Fibroblast of the conjunctiva (primary cell): ENCODE measurements at regions not wholly inside any gene's neighbourhood (a gene's known extent, or its start where the extent isn't known, plus 50 kb on each side); places are given as distances from the start of the nearest gene placed in this dataset.
"Not testable (repeated sequence)": the region's sequence is repeated elsewhere in the genome, so short reads cannot be mapped to it uniquely, and the experiment has no call there.

Experiments used
- DNase-seq: peaks from one replicate; pipeline ENCODE4 v3.0.0-alpha.2; 2010; ENCODE audit warnings: low read depth

DNA sequence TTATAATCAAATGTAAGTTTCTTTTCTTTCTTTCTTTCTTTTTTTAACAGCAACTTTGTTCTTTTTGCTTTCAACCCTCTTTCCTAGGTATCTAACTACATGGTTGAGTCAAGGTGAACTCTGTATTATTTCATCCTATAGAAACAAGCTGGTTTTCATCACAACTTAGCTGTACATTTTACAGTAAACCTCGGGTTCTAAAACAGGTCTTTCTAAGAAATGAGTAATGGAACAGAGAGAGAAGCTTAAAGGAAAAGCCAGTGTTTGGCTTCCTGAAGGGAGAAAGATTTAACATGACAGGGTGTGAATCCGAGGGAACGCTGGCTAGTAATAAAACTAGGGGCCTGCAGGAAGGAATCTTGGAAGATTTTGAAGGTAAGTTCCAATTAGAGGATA lies 143.4 kb upstream of the ITGB1 start:
- DNase-seq: no peak

DNA sequence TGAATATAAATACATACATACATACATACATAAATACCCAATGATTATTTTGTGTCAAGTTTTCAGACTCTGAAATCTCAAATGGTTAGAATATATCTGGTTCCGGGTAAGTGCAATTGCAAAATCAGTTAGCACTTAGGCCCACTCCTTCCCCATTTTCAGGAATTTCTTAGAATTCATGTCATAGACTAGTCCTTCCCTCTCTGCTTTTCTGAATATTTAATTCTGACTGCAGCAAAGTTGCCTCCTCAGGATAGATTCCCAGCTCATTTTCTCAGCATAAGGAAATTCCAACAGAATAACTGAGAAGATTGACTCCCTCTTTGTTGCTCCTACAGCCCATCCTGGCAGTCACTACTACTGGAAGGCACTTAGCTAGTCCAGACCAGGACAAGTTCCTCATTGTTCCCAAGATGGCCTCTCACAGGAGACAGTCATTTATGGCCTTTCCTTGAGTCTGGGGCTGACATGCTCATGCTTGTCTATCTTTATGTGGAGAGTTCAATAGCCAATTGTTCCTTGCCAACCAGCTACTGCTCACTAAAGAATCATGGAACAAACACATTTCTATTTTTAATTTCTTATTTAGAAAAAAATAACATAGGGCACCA lies 142.9 kb upstream of the ITGB1 start:
- DNase-seq: no peak

DNA sequence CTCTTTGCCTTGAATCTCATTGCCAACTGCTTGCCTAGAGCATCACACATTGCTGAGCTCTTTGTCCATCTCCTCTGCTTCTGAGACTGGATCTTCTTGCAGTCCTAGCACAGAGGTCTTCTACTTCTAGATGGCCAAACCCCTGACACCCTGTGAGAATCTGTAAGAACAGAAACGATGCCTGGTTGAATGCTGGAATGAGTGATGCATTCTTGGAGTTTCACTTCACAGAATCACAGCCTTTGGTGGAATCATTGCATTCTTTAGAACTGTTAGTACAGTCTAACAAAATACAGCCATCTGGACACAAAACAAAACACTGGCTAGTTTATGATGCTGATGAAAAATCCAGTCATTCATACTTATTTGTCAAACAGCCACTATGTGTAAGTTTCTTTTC lies 141.7 kb upstream of the ITGB1 start:
- no peak for DNase-seq

DNA sequence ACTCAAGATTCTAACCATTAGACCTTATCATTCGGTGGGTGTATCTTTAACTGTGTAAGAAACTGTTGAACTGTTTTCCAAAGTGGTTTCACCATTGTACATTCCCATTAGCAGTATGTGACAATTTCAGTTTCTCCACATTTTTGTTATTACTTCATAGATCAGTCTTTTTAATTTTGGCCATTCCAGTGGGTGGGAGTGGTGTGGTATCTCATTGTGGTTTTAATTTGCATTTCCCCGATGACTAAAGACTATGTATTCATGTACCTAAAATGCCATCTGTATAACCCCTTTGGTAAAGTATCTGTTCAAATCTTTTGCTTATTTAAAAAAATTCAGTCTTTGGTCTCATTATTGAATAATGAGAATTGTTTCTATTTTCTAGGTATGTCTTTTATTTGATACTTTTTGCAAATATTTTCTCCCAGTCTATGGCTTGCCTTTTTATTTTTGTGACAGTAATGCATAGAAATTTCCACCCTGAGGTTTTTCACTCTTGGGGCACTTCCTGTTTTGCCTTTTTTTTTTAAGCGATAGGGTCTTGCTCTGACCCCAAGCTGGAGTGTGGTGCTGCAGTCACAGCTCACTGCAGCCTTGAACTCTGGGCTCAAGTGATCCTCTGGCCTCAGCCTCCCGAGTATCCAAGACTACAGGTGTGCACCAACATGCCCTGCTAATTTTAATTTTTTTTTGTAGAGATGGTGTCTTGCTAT lies 141.1 kb upstream of the ITGB1 start:
- no peak for DNase-seq

DNA sequence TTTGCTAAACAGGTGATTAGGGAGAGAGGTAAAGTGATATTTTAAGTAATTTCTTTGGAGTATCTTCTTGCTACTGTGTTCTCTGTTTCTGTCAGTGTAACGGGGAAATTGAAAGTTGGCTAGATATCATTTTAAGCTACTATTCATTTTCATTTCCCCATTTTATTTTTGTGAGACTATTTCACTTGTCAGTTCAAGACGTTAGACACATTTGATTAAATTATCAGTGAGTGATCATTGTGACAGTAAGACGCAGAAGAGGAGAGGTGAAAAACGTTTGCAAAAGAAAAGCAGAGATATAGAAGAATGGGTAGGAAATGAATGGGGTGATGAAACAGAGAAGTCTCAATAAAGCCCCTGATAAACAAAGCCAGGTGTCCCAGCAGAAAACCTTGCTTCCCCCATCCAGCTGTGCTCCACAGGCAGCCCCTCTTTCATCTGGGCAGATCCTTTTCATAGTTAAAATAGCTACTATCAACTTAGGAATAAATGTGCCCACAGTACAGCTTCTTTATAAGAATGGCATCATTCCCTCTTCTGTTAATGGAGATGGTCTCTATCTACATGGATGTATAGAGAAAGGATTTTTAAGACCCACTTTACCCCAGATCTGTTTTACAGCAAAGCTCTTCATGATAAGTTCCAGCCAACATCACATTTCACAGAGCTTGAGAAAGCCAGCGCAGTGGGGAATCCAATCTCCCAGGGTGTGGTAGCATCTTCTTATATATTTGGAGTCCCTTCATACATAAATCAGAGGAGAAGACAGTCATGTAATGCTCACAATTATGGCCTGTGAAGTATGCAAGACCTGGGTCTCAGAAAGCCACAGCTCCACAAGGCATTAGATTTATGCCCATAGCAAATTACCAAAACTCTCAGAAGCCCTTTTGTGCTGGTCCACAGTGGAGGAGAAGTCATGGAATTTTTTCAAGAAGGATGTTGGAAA lies 138.1 kb upstream of the ITGB1 start:
- DNase-seq: no peak

DNA sequence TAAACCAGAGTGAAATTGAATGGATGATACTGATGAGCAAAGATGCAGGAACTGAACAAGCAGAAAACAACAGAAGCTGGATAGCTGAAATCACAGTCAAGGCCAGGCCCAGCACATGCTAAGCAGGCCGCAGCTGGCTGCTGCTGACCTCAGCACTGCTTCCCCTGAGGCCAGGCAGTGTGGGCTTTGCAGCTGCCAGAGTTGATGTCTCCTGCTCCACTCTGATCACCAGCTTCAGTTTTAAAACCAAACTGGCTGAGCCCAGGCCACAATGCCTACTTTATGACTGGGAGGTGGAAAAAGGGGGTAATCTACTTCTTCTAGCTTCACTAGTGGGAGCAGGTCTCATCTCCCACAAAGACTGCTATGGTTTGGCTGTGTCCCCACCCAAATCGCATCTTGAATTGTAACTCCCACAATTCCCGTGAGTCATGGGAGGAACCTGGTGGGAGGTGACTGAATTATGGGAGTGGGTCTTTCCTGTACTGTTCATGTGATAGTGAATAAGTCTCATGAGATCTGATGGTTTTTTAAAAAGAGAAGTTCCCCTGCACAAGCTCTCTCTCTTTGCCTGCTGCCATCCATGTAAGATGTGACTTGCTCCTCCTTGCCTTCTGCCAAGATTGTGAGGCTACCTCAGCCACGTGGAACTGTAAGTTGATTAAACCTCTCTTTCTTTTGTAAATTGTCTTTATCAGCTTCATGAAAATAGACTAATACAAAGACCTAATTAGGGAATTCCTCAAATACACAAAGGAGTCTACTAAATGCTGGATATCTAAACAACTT lies 136.4 kb upstream of the ITGB1 start:
- DNase-seq: no peak

DNA sequence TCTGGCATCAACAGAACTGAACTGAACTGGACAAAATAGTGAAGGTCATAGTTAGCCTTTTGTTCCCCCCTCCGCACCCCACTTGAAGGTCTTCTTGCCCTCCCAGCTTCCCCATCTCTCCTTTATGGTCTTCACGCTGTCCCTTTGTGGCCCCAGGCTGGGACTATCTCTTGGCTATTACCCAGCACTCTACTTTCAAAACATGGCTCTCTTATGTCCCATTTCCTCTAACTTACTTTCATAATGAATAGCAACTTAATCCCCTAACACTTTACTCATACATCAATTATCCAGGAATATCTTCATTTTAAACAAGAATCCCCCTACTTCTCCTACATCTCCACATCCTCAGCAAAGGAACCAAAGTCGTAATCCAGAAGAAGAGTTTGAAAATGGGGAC lies 135.3 kb upstream of the ITGB1 start:
- no peak for DNase-seq

DNA sequence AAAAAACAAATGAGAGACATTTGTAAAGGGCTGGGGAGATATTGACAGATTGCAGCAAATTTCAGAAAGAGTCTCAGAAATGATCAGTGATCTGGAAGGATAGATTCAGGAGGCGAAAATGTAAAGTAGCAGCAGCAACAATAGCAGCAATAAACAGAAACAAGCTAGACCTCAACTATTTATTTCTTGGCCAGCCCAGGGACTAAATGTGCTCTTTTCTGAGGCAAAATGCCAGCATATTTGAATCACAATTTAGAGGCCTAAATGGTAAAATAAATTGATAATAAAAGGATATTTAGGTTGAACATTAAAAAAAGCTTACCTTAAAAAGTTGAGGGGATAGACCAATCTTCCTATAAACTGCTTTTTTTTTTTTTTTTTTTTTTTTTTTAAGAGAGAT lies 134.6 kb upstream of the ITGB1 start:
- DNase-seq: no peak

DNA sequence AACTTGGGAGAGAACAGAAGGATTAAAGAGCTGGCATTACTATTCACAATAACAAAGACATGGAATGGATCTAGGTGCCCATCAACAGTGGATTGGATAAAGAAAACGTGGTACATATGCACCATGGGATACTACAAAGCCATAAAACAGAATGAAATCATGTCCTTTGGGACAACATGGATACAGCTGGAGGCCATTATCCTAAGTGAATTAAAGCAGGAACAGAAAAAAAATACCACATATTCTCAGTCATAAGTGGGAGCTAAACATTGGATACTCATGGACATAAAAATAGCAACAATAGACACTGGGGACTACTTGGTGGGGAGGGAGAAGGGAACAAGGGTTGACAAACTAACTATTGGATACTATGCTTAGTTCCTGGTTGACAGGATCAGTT lies 133.2 kb upstream of the ITGB1 start:
- no peak for DNase-seq

DNA sequence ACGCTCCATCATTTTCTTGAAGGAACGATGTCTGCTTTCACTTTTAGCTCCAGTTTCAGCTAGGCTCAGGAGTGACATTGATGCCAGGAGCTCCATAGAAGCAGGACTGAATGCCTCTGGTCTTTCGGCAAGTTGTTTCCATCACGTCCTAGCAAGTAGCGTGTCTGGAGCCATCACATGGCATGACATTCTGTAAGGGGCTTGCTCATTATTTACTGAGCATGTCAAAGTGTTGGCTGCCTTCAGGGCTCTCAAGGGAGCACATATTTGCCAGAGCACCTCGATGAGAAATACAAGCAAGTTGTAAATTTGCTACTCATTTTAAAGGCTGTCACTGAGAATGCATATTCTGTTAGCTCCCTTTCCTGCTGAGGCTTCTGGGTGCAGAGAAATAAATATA lies 131.0 kb upstream of the ITGB1 start:
- DNase-seq: no peak

DNA sequence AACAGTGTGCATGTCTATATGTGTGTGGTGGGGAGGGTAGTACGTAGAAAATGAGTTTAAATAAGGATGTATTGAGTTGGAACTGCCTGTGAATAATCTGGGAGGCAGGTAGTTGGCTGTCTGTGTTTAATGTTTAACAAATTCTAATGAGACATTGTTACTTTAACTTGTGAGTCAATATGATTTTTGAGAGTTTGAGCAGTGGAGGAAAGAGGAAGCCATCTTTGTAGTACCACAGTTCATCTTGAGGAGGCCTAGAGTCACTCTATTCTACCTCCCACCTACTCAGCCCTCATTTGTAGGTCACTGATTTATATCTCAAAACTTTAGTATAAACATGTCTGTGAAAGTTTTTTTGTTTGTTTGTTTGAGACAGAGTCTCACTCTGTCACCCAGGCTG lies 129.9 kb upstream of the ITGB1 start:
- no peak for DNase-seq

DNA sequence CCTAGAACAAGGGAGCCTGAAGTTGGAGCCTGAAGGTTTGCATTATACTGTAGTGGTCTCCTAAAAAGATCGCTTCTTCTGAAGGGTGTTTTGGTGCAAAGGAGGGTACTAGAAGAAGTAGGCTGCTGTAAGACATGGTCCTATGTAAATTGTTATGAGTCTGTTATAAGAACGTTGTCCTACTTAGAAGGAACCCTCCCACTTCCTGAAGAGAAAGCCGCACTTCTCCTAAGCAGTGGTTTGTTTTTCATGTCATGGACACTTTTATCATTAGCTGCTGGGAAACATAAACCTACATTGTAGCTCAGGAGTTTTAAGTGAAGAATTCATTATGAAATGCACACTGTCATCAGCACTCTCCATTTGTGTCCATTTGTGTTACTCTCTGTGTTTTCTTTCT lies 129.1 kb upstream of the ITGB1 start:
- DNase-seq: no peak

DNA sequence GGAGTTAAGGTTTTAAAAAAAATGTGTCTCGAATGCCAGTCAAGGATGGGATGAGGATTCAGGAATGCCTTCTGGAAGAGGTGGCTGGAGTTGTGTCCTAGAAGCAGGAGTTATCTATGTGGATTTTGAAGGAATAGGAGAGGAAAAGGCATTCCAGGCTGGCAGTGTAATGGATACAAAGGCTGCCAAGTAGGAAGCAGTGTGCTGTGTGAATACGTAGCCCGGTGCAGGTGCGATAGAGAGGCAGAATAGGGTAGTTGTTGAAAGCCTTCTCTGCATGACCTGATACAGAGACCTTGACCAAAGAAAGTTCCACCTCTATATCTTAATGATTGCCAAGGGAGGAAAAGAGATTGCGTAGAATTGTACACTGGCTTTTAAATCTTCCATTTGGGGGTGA lies 128.1 kb upstream of the ITGB1 start:
- no peak for DNase-seq

DNA sequence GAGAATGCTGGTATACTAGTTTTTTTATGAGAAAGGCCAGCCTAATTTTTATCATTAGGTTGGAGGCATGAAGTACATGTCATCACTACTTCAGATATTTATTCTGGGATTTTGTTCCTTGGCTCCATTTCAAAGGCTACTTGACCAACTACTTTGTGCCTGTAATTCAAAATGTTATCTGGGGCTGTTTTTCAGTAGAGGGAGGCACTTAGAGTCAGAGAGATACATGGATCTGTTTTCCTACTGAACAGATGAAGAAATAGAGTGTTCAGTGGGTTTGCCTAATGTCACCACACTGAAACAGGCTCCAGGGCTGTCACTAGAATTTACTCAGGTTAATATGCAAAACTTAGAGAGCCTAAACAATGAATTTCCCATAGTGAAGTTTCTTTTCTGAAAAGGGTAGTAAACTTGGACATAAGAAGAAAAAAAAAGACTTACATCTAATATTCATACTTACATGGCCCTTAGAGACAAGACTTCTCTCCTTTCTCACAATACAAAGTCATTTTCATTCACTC lies 127.3 kb upstream of the ITGB1 start:
- no peak for DNase-seq

DNA sequence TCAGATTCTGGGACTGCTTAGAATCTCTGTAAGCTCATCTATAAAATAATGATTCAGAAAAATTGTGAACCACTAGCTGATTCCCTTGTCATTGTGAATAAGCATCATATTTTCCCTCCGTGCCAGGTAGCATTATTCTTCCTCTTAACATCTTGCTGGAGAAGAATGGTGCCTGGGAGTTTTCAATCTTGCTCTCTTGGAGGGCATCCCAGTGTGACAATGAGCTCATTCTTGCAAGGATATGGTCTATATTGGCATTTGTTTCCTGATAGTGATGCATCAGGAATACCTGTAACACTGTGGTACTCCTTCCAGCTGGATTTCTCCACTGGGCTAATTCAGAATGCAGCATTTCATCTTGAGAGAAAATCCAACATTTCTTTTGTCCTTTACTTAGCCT lies 126.4 kb upstream of the ITGB1 start:
- DNase-seq: no peak

DNA sequence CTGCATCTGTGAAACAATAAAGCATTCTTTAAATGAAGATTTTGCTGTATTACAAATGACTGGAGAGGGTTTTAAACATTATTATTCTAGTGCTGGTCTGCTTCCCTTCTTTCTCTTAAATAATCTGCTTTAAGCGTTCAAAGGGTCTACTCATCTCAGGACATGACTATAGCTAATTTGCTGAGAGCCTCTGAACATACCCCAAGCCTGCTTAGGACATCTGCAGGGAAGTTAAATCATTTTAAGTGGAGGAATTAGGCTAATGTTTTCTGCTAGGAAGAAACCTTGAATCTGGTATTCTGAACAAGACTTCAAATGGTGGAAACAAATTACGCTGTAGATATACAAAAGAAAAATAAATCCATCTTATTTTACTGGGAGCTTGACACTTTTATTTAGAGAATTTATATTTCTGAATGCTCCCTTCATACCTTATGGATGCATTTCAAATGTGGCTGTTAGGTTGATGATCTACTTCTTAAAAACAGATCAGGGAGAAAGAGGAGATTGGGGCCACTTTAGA lies 124.4 kb upstream of the ITGB1 start:
- DNase-seq: no peak

DNA sequence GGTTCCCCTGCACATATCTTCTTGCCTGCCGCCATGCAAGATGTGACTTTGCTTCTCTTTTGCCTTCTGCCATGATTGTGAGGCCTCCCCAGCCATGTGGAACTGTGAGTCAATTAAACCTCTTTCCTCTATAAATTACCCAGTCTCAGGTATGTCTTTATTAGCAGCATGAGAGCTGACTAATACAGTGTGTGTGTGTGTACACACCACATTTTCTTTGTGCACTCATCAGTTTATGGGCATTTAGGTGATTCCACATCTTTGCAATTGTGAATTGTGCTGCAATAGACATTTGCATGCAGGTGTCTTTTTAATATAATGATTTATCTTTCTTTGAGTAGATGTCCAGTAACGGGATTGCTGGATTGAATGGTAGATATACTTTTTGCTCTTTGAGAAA lies 122.4 kb upstream of the ITGB1 start:
- DNase-seq: not testable (repeated sequence)

DNA sequence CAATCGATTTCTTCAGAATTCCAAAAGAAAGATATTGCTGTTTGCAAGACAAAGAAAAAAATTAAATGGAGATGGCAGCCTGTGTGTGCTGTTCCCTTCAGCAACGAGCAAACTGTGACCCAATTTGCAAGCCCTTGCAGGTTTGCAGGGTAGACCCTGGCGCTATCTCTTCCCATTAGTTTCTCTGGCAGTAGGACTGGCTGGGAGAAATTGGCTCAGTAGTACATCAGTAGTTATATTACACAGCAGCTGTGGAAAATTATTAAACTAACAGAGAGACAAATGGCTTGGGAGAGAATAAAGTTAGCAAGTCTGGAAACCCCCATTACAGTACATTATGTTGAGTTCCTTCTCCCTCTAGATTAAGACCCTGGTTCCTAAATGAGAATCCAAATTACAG lies 116.4 kb upstream of the ITGB1 start:
- no peak for DNase-seq

DNA sequence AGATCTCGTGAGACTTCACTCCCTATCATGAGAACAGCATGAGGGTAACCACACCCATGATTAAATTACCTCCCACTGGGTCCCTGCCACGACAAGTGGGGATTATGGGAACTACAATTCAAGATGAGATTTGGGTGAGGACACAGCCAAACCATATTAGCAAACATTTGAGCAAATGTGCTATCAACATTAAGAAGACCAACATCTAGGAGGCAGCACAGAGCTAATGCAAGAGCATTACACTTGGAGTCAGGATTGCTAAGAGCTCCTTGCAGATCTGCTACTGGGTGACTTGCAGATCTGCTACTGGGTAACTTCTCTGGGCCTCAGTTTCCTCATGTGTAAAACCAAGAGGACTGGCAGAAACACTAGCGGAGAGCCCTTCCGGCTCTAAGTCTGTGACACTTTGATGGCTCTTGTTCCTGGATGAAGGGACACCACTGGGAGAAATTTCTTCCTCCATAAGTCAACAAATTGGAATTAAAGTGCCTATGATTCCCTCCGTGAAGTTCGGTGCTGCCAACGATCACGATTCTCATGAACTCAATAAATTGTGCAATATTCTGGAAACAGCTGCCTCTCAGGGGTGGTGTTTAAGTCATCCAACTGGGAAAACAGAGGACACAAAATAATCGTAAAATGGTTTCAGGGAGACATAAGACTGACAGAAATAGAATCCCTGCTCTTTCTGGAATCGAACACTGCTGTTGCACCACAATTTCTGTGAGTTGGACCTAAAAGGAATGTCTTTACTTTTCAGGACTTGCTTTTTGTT lies 115.8 kb upstream of the ITGB1 start:
- DNase-seq: no peak

DNA sequence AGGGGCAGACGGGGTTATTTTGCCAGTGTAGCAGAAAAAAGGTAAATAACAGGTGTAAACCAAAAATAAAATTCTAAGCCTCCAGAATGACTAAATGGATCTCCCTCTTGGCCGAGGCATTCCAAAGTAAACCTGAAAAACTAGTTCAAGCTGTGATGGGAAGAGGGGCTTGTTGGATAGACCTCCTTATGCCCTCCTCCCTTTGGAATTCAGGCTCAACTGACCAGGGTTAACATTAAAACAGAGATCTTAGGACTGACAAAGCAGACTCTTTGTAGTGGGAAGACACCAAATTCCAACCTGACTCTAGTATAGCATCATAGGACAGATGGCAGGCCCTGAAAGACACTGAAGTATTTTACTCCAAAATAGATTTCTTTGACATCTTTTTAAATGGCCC lies 113.8 kb upstream of the ITGB1 start:
- no peak for DNase-seq

DNA sequence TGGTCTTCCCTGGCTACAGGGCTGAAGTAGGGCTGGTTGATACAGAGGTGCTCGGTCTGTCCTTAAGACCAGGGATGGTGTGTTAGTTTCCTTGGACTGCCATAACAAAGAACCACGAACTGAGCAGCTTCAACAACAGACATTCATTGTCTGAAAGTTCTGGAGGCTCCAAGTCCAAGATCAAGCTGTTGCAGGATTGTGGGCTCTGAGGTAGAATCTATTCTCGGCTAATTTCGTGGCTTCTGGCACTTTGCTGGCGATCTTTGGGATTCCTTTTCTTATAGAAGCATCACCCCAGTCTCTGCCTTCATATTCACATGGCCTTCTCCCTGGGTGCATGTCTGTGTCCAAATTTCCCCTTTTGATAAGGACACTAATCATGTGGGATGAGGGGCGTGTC lies 112.1 kb upstream of the ITGB1 start:
- DNase-seq: no peak
